Heart left ventricle (tissue), 13 donors: ENCODE measurements at regions not wholly inside any gene's neighbourhood (a gene's known extent, or its start where the extent isn't known, plus 50 kb on each side); places are given as distances from the start of the nearest gene placed in this dataset.

ENCODE experiments used
- CTCF ChIP-seq, 12 donors: fragments of 200-600 bp; sonication (generic) in 4 of 12; IDR thresholded peaks; one replicate each; pipeline versions ENCODE4 v1.5.0 to v1.8.0; 2018 to 2022; ENCODE audit warnings: antibody characterized with exemption in 12 of 12, mild to moderate bottlenecking in 5 of 12
- POLR2A ChIP-seq, 2 donors: fragments of 450-650 bp; IDR thresholded peaks; one replicate each; pipeline ENCODE4 v1.6.1; 2017; ENCODE audit warnings: antibody characterized with exemption in 2 of 2, mild to moderate bottlenecking in 2 of 2, moderate library complexity in 2 of 2
- donor health status: ischemic (EF 13 %, LVEDD 7.1; RV severe dilation, severe dysfunction).
- donor health status: DM: no; HTN: yes; CAD: no.
- donor health status: DM: no; HTN: no; CAD: no.
- donor health status: ischemic (EF 25% LVEDD 6.9; RV normal size, moderate dysfunction).
- donor health status: ischemic (EF 25% LVEDD 5.7; RV mildly dilated, moderate dysfunction).
- donor health status: ischemic (EF 35%, LVEDD 5.7; RV mildly dilated, moderate dysfunction).
- donor health status: nonischemic (EF 11% LVEDD 7.7; RV severe dilation, severe dysfunction).
- donor health status: DM: yes; HTN: yes; CAD: no.
- donor health status: PGD.
- donor health status: ischemic (EF 29% LVEDD 5.4; RV normal size, mild dysfunction).
- donor health status: nonischemic (EF 23%, LVEDD 6.1; RV moderate dilation, normal function).

GRCh38 chr15:59838900-59839299 lies 149.8 kb upstream of the BNIP2 start:
- TF ChIP-seq CTCF (IDR thresholded peaks at IDR 0.05) (no peak), POLR2A (IDR thresholded peaks at IDR 0.05) (no peak)
